ENCODE measurements at regions not wholly inside any gene's neighbourhood (a gene's known extent, or its start where the extent isn't known, plus 50 kb on each side); places are given as distances from the start of the nearest gene placed in this dataset.

GRCh38 chr14:36075203-36075602, 101.3 kb downstream of the PTCSC3 start:
- TF ChIP-seq POLR2A (IDR thresholded peaks at IDR 0.05; ENCODE audit: low read depth, low read length) (no peak), POLR2AphosphoS5 (IDR thresholded peaks at IDR 0.05; ENCODE audit: low read depth, low read length) (no peak), TAF1 (IDR thresholded peaks at IDR 0.05; ENCODE audit: borderline replicate concordance, low read depth, low read length) (no peak)

All from GM12892 (cell line).